DMS114 treated with DMSO at 0.1 percent for 48 hours (cell line): ENCODE measurements at regions not wholly inside any gene's neighbourhood (a gene's known extent, or its start where the extent isn't known, plus 50 kb on each side); places are given as distances from the start of the nearest gene placed in this dataset.
"Not testable (repeated sequence)": the region's sequence is repeated elsewhere in the genome, so short reads cannot be mapped to it uniquely, and the experiment has no call there.

Source experiments
- DNase-seq: peaks from one replicate; lab custom pipeline; 2025; ENCODE audit not compliant: unreplicated experiment; lab: John Stamatoyannopoulos, UW

DNA sequence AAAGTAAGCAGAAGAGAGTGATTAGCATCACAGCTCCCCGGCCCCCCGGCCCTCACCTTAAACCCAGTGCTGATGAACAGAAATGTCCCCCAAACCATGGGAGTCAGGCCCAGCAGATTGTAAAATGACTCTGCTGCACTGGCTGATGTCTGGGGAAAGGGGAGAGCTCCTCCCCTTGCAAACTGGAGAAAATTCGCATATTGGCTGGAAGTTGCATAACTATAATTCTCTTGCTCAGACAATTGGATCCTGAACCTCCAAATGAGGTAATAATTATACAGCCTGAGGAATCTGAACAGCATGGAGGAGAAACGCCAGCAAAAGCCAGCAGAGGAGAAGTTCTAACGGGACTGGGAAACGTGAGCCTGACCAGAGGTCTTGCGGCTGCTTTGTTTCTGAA is 109.7 kb downstream of the C16orf95 start:
- no peak for DNase-seq

DNA sequence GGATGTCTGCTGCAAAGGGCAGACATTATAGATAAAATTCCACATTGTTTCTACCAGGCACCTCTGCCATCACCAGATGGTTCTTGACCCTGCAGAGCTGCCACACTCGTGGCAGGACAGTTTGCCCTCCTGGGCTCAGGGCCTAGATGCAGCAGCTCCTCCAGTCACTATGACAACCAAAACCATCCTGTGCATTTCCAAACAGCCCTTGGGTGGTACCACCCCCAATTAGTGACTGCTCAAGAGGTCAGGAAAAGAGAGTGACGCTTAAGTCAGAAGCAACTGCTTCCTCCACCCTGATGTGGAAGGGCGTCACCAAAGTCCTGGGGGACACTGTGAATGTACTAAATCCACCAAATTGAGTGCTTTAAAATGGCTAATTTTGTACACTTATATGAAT is 109.2 kb downstream of the C16orf95 start:
- DNase-seq = no peak

DNA sequence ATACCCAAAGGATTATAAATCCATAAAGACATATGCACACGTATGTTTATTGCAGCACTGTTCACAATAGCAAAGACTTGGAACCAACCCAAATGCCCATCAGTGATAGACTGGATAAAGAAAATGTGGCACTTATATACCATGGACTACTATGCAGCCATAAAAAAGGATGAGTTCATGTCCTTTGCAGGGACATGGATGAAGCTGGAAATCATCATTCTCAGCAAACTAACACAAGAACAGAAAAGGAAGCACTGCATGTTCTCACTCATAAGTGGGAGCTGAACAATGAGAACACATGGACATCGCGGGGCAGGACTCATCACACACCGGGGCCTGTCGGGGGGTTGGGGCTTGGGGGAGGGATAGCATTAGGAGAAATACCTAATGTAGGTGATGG is 108.2 kb downstream of the C16orf95 start:
- not testable (repeated sequence) for DNase-seq

DNA sequence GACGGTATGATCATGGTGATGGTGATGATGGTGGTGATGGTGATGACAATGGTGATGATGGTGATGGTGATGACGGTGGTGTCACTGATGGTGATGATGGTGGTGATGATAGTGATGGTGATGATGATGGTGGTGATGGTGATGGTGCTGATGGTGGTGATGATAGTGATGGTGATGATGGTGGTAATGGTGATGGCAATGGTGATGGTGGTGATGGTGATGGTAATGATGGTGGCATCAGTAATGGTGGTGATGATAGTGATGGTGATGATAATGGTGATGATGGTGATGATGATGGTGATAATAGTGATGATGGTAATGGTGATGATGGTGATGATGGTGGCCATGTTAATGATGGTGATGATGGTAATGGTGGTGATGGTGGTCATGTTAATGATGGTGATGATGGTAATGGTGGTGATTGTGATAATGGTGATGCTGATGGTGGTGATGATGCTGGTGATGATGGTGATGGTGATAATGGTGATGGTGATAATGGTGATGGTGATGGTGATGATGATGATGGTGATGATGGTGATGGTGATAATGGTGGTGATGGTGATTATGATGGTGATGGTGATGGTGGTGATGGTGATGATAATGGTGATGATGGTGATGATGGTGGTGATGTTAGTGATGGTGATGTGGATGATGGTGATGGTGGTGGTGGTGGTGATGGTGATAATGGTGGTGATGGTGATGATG is 107.2 kb downstream of the C16orf95 start:
- no peak for DNase-seq

DNA sequence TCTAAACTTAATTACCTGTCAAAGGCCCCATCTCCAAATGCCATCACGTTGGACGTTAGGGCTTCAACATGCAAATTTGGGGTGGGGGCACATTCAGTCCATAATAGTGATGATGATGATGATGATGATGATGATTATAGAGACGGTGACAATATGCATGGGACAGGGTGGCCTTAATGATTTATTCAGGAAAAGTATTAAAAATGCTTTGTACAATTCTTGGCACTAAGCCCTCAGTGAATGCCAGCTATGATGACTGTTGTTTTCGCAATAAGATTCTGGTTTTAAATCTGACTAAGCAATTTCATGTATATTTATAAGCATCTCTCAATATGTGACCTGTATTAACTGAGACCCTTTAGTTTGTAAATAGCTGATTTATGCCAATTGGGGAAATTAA is 106.3 kb downstream of the C16orf95 start:
- no peak for DNase-seq

DNA sequence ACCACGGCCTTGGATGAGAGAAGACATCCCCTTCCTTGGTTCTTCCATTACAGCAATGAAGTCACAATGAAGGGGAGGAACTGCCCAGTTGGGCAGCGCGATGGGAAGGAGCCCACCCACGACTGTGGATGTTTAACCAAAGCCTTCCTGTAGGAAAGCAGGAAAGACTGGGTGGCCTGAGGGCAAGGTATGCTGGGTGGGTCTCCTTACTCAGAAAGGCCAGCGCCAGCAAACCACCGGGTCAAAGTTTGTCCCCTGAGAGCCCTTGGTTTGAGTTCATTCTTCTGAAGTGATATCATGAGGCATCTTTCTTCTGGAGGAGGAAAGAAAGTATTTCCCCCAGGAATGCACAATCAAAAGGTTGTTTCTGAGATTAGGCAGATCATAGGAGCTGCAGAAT is 105.2 kb downstream of the C16orf95 start:
- no peak for DNase-seq

DNA sequence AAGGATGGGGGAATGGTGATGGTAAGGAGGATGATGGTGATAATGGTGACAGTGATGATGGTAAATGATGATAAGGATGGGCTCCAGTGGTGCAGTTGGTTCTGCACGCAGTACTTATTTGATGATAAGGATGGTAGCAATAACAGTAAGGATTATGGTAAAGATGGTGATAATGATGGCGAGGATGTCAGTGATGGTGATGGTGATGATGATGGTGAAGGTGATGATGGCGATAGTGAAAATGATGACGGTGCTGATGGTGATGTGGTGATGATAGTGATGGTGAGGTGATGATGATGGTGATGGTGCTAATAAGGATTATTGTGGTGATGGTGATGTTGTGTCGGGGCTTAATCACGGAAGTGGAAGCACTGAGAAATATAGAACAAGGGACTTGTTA is 103.7 kb downstream of the C16orf95 start:
- DNase-seq = no peak

DNA sequence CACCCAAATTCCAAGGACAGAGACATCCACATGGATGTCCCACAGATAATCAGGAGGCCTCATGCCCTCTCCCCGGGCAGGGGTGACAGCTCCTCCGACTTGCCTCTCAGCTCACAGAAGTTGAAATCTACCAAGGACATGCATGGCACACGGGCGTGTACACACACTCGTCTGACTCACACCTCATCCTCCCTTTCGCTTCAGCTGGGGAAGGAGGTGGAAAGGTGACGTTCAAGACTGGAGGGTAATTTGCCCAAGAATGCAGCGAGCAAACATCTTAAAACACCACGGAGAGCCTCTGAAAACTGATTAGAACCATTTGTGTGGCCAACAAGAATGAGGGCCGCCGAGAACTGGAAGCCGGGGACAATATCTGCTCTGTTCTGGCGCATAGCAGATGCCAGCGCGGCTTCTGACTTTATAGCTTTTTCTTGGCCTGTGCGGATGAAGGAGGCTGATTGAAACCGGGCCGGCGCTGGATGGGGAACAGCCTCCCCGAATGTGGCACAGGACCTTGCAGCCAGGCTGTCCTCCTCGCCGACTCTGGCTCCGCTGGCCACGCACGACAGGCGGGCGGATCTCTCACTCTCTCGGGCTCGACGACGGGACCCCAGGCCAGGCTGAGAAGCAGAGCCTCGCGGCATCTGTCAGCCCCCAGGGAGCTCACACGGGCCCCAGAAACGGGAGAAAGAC is 100.9 kb downstream of the C16orf95 start:
- no peak for DNase-seq

DNA sequence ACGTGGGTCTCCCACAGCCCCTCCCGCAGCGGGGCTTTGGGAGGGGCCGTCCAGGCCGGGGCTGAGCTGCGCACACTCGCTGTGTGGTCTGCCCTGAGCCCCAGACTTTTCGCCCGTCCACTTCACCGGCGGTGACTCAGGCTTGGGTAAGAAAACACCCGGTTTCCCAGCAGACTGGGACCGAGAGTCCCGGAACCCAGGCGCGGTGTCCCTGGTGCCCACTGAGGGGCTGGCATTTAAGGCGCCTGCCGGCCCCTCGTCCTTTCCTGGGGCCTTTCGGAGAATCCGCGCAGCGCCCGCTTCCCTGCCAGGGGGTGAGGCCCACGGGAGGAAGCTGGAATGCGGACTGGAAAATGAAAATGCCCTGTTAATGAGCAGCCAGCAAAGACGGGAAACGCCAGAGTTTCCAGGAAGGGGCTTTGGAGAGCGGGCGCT is 100.3 kb downstream of the C16orf95 start:
- DNase-seq = no peak

DNA sequence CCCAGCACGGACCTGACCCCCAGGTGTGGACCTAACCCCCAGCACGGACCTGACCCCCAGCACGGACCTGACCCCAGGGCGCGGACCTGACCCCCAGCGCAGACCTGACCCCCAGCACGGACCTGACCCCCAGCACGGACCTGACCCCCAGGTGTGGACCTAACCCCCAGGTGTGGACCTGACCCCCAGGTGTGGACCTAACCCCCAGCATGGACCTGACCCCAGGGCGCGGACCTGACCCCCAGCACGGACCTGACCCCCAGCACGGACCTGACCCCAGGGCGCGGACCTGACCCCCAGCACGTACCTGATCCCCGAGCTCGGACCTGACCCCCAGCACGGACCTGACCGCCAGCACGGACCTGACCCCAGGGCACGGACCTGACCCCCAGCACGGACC is 99.4 kb downstream of the C16orf95 start:
- DNase-seq = not testable (repeated sequence)

DNA sequence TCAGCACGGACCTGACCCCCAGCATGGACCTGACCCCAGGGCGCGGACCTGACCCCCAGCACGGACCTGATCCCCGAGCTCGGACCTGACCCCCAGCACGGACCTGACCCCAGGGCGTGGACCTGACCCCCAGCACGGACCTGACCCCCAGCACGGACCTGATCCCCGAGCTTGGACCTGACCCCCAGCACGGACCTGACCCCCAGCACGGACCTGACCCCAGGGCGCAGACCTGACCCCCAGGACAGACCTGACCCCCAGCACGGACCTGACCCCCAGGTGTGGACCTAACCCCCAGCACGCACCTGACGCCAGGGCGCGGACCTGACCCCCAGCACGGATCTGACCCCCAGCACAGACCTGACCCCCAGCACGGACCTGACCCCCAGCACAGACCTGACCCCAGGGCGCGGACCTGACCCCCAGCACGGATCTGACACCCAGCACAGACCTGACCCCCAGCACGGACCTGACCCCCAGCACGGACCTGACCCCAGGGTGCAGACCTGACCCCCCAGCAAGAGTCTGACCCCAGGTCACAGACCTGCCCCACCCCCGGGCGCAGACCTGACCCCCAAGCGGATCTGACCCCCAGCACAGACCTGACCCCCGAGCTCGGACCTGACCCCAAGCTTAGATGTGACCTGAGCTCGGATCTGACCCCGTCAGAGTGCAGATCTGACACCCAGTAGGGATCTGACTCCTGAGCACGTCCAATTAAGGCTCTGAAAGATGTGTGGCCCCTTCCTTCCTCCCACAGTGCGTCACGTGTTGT is 98.7 kb downstream of the C16orf95 start:
- DNase-seq = no peak

DNA sequence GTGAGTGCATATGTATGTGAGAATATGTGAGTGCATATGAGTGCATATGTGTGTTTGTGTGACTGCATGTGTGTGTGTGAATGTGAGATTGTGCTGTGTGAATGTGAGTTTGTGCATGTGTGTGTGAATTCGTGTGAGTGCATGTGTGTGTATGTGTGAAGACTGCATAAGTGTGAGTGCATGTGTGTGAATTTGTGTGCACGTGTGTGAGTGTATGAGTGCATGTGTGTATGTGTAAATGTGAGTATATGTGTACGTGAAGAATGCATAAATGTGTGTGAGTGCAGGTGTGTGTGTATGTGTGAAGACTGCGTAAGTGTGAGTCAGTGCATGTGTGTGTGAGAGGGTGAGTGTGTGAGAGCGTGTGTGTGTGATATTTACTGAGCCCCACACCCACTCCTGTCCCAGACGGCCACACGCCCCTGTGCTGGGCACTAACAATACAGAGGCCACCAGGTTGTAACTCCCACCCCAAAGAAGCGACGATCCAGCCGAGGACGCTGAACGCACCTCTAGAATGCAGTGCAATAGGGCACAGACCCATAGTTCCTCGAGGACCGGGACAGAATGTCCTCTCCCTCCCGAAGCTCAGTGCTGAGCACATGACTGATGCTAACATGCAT is 97.8 kb downstream of the C16orf95 start:
- DNase-seq = no peak

DNA sequence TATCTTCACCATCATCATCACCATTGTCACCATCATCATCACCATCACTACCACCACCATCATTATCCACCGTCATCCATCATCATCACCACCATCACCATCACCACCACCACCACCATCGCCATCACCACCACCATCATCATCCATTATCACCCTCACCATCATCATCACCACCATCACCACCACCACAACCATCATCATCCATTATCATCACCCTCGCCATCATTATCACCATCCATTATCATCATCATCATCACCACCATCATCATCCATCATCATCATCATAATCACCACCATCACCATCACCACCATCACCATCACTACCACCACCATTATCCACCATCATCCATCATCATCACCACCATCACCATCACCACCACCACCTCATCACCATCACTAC is 95.6 kb downstream of the C16orf95 start:
- no peak for DNase-seq

DNA sequence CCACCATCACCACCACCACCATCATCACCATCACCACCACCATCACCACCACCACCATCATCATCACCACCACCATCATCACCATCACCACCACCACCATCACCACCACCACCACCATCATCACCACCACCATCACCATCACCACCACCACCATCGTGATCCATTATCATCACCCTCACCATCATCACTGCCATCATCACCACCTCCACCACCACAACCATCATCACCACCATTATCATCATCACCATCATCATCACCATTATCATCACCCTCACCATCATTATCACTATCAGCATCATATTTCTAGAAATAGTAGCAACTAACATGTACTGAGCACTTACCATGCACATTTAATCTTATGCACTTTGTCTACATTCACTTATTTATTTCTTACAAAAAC is 94.9 kb downstream of the C16orf95 start:
- DNase-seq = no peak

DNA sequence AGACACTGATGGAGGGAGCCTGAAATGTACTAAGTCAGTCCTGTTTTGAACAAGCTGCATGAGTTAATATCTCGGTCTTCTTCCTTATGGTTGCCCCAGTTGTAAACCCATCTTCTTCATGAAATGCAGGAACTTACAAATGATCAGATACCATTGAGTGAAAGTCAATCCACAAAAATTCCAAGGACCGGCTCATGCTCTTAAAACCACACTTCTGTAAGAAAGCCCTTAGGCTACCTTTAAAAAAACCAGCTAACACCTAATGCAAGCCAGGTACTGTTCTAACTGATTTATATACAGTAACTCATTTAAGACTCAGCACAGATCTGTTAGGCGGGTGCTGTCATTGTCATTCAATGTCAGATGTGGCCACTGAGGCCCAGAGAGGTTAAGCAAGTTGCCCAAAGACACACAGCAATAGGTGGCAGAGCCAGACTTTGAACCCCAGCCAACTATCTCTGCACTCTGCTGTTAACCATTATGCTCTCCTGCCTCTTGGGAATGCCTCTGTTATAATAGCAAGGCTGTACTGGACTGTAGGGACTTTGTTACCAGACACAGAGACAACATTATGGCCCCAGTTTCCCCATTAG is 93.4 kb downstream of the C16orf95 start:
- DNase-seq = no peak

DNA sequence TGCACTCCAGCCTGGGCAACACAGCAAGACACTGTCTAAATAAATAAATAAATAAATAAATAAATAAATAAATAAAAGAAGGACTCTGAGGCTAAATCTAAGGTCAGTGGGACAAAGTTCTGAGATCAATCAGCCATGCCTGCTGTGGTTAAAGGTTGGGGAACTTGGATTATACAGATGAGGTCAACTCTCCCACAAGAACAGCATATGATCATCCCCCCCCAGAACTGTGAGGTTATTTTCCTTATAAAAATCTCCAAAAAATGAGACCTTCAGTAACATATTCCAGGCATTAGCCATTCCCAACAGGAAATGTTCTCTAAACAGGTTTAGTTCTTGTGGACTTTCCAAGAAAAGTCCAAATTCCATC is 90.3 kb downstream of the C16orf95 start:
- DNase-seq = no peak

DNA sequence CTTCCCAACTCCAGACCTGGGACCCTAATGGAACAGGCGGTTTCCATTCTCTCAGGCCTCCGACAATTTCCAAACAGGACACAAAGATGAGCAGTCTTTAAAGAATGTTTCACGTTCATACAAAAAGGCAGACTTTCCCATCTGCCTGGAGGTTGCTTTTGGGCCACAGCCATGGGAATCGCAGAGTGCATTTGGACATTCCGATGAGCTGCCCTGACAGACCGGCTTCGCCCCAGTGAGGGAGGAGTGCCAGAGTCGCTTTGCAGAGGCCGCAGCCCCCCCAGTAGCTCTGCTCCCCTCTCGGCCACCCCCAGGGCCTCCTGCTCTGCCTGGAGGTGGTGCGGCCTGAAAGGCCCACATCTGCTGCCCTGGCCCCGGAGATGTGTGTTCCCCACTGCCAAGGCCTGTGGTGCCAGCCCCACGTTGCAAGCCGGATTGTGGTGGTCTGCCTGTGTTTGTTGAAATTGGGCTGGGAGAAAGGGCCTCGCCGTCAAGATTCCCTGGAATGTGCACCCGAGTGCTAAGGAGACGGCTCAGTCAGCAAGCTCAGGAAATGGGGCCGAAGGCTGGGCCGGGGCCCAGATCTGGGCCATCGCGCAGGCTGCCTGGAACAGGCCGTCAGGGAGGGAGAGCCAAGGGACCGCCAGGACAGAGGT is 89.8 kb downstream of the C16orf95 start:
- no peak for DNase-seq

DNA sequence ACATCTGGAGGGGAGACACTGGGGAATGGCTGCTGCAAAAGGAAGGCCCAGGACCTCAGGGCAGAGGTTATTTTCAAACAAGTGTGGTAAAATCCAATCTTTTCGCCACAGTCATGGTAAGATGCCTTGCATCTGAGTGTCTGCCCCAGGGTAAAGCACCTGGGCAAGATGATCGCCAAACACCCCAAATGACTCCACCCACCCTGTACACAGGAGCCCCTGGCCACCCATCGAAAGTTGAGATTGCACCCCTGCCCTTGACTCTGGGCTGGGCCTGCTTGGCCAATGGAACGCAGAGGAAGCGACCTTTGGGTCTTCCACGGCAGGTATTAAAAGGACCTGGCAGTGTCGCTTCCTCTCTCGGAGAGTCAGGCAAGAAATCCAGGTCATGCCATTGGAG is 88.8 kb downstream of the C16orf95 start:
- DNase-seq = no peak

DNA sequence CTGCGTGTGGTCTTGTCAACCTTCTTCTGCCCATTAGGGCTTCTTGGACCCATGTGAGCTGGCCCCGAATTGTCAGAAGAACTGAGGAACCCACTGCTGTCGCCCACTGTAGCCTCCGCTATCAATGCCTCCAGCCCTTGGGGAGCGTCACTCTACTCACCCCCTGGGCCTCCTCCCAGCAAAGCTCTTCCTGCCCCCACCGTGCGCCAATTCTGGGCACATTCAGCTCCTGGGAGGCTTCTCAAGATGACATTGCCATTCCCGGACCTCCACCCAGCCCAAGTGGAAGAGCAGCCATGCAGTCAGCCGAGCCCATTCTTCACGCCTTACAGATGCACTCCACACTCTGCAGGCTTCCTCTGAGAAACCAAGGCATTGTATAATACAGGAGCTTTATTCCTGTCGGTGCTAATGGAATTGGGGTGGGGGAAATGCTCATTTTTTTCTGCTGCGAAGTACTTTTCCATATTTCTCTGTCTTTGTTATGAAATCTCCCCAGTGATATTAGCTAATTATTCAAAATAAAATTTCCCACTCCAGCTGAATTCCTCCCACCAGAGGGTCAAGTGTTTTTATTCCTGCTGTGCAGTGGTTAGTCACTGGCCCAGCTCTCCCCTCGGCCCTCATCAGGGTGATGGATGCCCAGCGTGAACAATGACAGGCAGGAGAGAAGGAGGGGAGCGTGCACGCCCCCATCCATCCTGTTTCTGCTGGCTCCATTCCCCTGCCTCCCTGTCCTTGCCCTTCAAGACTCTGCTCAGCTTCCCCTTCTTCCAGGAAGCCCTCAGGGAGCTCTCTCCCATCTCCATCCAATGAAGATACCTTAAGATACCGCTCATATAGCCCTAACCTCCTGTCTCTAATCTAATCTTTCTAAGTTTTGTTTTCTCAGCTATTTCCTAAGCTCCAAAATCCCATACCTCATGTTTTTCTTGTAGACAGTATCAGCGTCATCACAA is 87.7 kb downstream of the C16orf95 start:
- no peak for DNase-seq

DNA sequence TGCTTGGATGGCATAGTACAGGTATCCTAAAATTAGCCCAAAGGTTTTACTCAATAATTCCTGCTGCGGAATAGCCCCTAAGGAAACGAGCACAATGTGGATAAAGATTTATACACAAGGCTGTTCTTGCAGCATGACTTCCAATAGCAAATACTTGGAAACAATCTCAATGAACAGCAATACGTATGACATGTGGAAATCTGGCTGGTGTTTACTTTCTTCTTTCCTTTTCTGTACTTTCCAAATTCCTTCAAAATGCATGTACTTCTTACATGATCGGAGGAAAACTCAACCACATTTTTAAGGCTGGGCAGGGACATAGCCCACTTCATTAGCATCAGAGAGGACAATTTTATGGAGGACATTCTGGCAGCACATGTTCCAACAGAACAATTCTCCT is 86.6 kb downstream of the C16orf95 start:
- DNase-seq = no peak
